ENCODE measurements at regions not wholly inside any gene's neighbourhood (a gene's known extent, or its start where the extent isn't known, plus 50 kb on each side); places are given as distances from the start of the nearest gene placed in this dataset.

GRCh38 chr3:160169139-160169976 is 55.9 kb upstream of the C3orf80 start:
- Mint-ChIP-seq H3K9me3 (ENCODE audit: unreplicated experiment) (no peaks in the 10 kb centered on the region), H3K27me3 (ENCODE audit: insufficient read depth, unreplicated experiment) (no peaks in the 10 kb centered on the region), H3K36me3 (ENCODE audit: insufficient read depth, unreplicated experiment) (no peaks in the 10 kb centered on the region), H3K4me1 (ENCODE audit: low read depth, unreplicated experiment) (peaks cover 17% of the 10 kb centered on the region), H3K27ac (ENCODE audit: unreplicated experiment) (peak overlapping the region; percentile 35), H3K4me3 (ENCODE audit: unreplicated experiment) (no peak overlapping the region)
- no peak overlapping the region for H3K4me3 ChIP-seq (ENCODE audit: low read depth, low read length)
- no TSS peak for BruUV-seq (replicated peaks)
- TF ChIP-seq CTCF (IDR thresholded peaks at IDR 0.05; ENCODE audit: insufficient read depth in 1 of 2, low read depth in 1 of 2, low read length in 1 of 2, severe bottlenecking in 1 of 2, unreplicated experiment in 1 of 2), result no peak
- no peaks in the 10 kb centered on the region for H3K9me3 ChIP-seq
- H3K4me1 ChIP-seq, result peaks cover 25% of the 10 kb centered on the region
- no peaks in the 10 kb centered on the region for H3K36me3 ChIP-seq (ENCODE audit: control insufficient read depth, insufficient read depth, low read length)
- POLR2A ChIA-PET, result no interaction called here
- CTCF ChIA-PET, result no interaction called here
- intact Hi-C loops (cut with micrococcal nuclease; ENCODE audit: unreplicated experiment), result no loop called here
- DNase-seq, result no peak
- no peaks in the 10 kb centered on the region for H3K27me3 ChIP-seq (replicated peaks; ENCODE audit: control insufficient read depth, insufficient read depth, low read length)

- Mint-ChIP-seq H3K36me3 (ENCODE audit: insufficient read depth, unreplicated experiment) (no peaks in the 10 kb centered on the region), H3K4me3 (ENCODE audit: unreplicated experiment) (no peak overlapping the region), H3K27me3 (ENCODE audit: insufficient read depth, unreplicated experiment) (no peaks in the 10 kb centered on the region), H3K27ac (ENCODE audit: unreplicated experiment) (peak overlapping the region; percentile 11), H3K9me3 (ENCODE audit: unreplicated experiment) (no peaks in the 10 kb centered on the region), H3K4me1 (ENCODE audit: low read depth, unreplicated experiment) (peaks cover 17% of the 10 kb centered on the region)
- POLR2A ChIA-PET, result no interaction called here
- no peak for DNase-seq
- no peaks in the 10 kb centered on the region for H3K36me3 ChIP-seq (ENCODE audit: control insufficient read depth, insufficient read depth, low read length)
- H3K4me3 ChIP-seq (ENCODE audit: low read depth, low read length), result no peak overlapping the region
- no peak for TF ChIP-seq CTCF (IDR thresholded peaks at IDR 0.05; ENCODE audit: insufficient read depth in 1 of 2, low read depth in 1 of 2, low read length in 1 of 2, severe bottlenecking in 1 of 2, unreplicated experiment in 1 of 2)
- no TSS peak for BruUV-seq (replicated peaks)
- H3K9me3 ChIP-seq, result no peaks in the 10 kb centered on the region
- H3K27me3 ChIP-seq (replicated peaks; ENCODE audit: control insufficient read depth, insufficient read depth, low read length), result no peaks in the 10 kb centered on the region
- peaks cover 25% of the 10 kb centered on the region for H3K4me1 ChIP-seq
- CTCF ChIA-PET, result no interaction called here
- intact Hi-C loops (cut with micrococcal nuclease; ENCODE audit: unreplicated experiment), result no loop called here
Observed at GRCh38 chr3:160170409-160171370, 54.5 kb upstream of the C3orf80 start.

GRCh38 chr3:160171813-160172212 is 53.4 kb upstream of the C3orf80 start:
- intact Hi-C loops (cut with micrococcal nuclease; ENCODE audit: unreplicated experiment), result no loop called here
- no peak overlapping the region for H3K4me3 ChIP-seq (ENCODE audit: low read depth, low read length)
- BruUV-seq (replicated peaks), result no TSS peak
- H3K27me3 ChIP-seq (replicated peaks; ENCODE audit: control insufficient read depth, insufficient read depth, low read length), result no peaks in the 10 kb centered on the region
- no peak for DNase-seq
- H3K4me3 Mint-ChIP-seq (ENCODE audit: unreplicated experiment), result no peak overlapping the region
- H3K27me3 Mint-ChIP-seq (ENCODE audit: insufficient read depth, unreplicated experiment), result no peaks in the 10 kb centered on the region
- no peaks in the 10 kb centered on the region for H3K9me3 Mint-ChIP-seq (ENCODE audit: unreplicated experiment)
- H3K4me1 Mint-ChIP-seq (ENCODE audit: low read depth, unreplicated experiment), result peaks cover 17% of the 10 kb centered on the region
- ChIA-PET CTCF (no interaction called here), POLR2A (no interaction called here)
- H3K36me3 ChIP-seq (ENCODE audit: control insufficient read depth, insufficient read depth, low read length), result no peaks in the 10 kb centered on the region
- peaks cover 25% of the 10 kb centered on the region for H3K4me1 ChIP-seq
- H3K9me3 ChIP-seq, result no peaks in the 10 kb centered on the region
- no peak overlapping the region for H3K27ac Mint-ChIP-seq (ENCODE audit: unreplicated experiment)
- no peak for TF ChIP-seq CTCF (IDR thresholded peaks at IDR 0.05; ENCODE audit: insufficient read depth in 1 of 2, low read depth in 1 of 2, low read length in 1 of 2, severe bottlenecking in 1 of 2, unreplicated experiment in 1 of 2)
- no peaks in the 10 kb centered on the region for H3K36me3 Mint-ChIP-seq (ENCODE audit: insufficient read depth, unreplicated experiment)
